GM21515 (cell line): ENCODE measurements at regions not wholly inside any gene's neighbourhood (a gene's known extent, or its start where the extent isn't known, plus 50 kb on each side); places are given as distances from the start of the nearest gene placed in this dataset.

Experiments
- ATAC-seq: cut with Tn5 transposase; IDR thresholded peaks from one replicate; pipeline ENCODE4 v1.9.1; 2021; ENCODE audit not compliant: unreplicated experiment

- no peak for ATAC-seq
These were observed 51.2 kb upstream of the ABCC4 start for GRCh38 chr13:95352486-95352885.

- ATAC-seq, result no peak
These were observed 52.9 kb upstream of the ABCC4 start for GRCh38 chr13:95354156-95354555.

GRCh38 chr13:95354680-95355487 lies 53.6 kb upstream of the ABCC4 start:
- ATAC-seq, result no peak

GRCh38 chr13:95355494-95355893 lies 54.2 kb upstream of the ABCC4 start:
- no peak for ATAC-seq

GRCh38 chr13:95356916-95357315 lies 55.7 kb upstream of the ABCC4 start:
- ATAC-seq, result no peak

GRCh38 chr13:95357875-95358274 lies 56.6 kb upstream of the ABCC4 start:
- ATAC-seq, result no peak

- ATAC-seq, result no peak
These were observed 58.8 kb upstream of the ABCC4 start for GRCh38 chr13:95360052-95360451.

GRCh38 chr13:95360464-95361097 lies 59.3 kb upstream of the ABCC4 start:
- no peak for ATAC-seq

- ATAC-seq, result no peak
These were observed 60.4 kb upstream of the ABCC4 start for GRCh38 chr13:95361686-95362085.

GRCh38 chr13:95362666-95363065 lies 61.4 kb upstream of the ABCC4 start:
- no peak for ATAC-seq

- no peak for ATAC-seq
These were observed 66.1 kb upstream of the ABCC4 start for GRCh38 chr13:95367309-95367843.

- no peak for ATAC-seq
These were observed 67.7 kb upstream of the ABCC4 start for GRCh38 chr13:95368998-95369397.

- ATAC-seq, result no peak
These were observed 74.5 kb upstream of the ABCC4 start for GRCh38 chr13:95375706-95376105.

- ATAC-seq, result no peak
These were observed 77.4 kb upstream of the ABCC4 start for GRCh38 chr13:95378603-95379002.

GRCh38 chr13:95380468-95381211 lies 79.4 kb upstream of the ABCC4 start:
- ATAC-seq, result peak; percentile 86

- no peak for ATAC-seq
These were observed 79.9 kb upstream of the ABCC4 start for GRCh38 chr13:95381212-95381527.

- ATAC-seq, result no peak
These were observed 81.2 kb upstream of the ABCC4 start for GRCh38 chr13:95382411-95382810.

GRCh38 chr13:95382916-95383315 lies 81.7 kb upstream of the ABCC4 start:
- no peak for ATAC-seq

- no peak for ATAC-seq
These were observed 84.1 kb upstream of the ABCC4 start for GRCh38 chr13:95385373-95385772.

GRCh38 chr13:95385798-95386197 lies 84.5 kb upstream of the ABCC4 start:
- no peak for ATAC-seq

- ATAC-seq, result no peak
These were observed 85.1 kb upstream of the ABCC4 start for GRCh38 chr13:95386370-95386769.

GRCh38 chr13:95387733-95388207 lies 86.5 kb upstream of the ABCC4 start:
- no peak for ATAC-seq
